Chondrocyte (in vitro differentiated cells): ENCODE measurements at regions not wholly inside any gene's neighbourhood (a gene's known extent, or its start where the extent isn't known, plus 50 kb on each side); places are given as distances from the start of the nearest gene placed in this dataset.

Experiments
- DNase-seq: peaks from one replicate; pipeline ENCODE4 v3.0.0; 2021; ENCODE audit warnings: mixed read lengths, low spot score
- H3K27ac Mint-ChIP-seq: one replicate; pipeline ENCODE4 v1.8.0; 2021; ENCODE audit warnings: mild to moderate bottlenecking, moderate library complexity, mixed read lengths; ENCODE audit not compliant: unreplicated experiment
- H3K27me3 Mint-ChIP-seq: 2 replicates; pipeline ENCODE4 v1.8.0; 2021; ENCODE audit warnings: low read depth, mixed read lengths
- H3K36me3 Mint-ChIP-seq: 2 replicates; pipeline ENCODE4 v1.8.0; 2021; ENCODE audit warnings: low read depth, mixed read lengths
- H3K4me1 Mint-ChIP-seq: 2 replicates; pipeline ENCODE4 v1.8.0; 2021; ENCODE audit warnings: low read depth, mild to moderate bottlenecking, mixed read lengths
- H3K4me3 Mint-ChIP-seq: one replicate; pipeline ENCODE4 v1.8.0; 2021; ENCODE audit warnings: mild to moderate bottlenecking, moderate library complexity, mixed read lengths; ENCODE audit not compliant: unreplicated experiment
- H3K9me3 Mint-ChIP-seq: 2 replicates; pipeline ENCODE4 v1.8.0; 2021; ENCODE audit warnings: low read depth, mixed read lengths
- CTCF ChIP-seq: fragments of 200-600 bp; sonication (generic); IDR thresholded peaks from 2 replicates; pipeline ENCODE4 v1.5.0; 2021; ENCODE audit warnings: antibody characterized with exemption, mild to moderate bottlenecking, moderate library complexity

GRCh38 chr10:3612183-3613001 is 172.6 kb downstream of the KLF6 start:
- no peak overlapping the region for H3K27ac Mint-ChIP-seq
- H3K36me3 Mint-ChIP-seq, result peaks cover 15% of the 10 kb centered on the region
- peaks cover 40% of the 10 kb centered on the region for H3K9me3 Mint-ChIP-seq
- peaks cover 24% of the 10 kb centered on the region for H3K4me1 Mint-ChIP-seq
- no peaks in the 10 kb centered on the region for H3K27me3 Mint-ChIP-seq
- no peak for TF ChIP-seq CTCF
- no peak for DNase-seq
- H3K4me3 Mint-ChIP-seq, result no peak overlapping the region

- TF ChIP-seq CTCF, result no peak
- no peaks in the 10 kb centered on the region for H3K27me3 Mint-ChIP-seq
- DNase-seq, result no peak
- no peaks in the 10 kb centered on the region for H3K4me1 Mint-ChIP-seq
- no peak overlapping the region for H3K27ac Mint-ChIP-seq
- peaks cover 13% of the 10 kb centered on the region for H3K36me3 Mint-ChIP-seq
- H3K9me3 Mint-ChIP-seq, result peaks cover 38% of the 10 kb centered on the region
- no peak overlapping the region for H3K4me3 Mint-ChIP-seq
Observed at GRCh38 chr10:3606309-3606708, 178.7 kb downstream of the KLF6 start.

GRCh38 chr10:3605882-3606281 is 179.1 kb downstream of the KLF6 start:
- no peak for DNase-seq
- no peak for TF ChIP-seq CTCF
- no peaks in the 10 kb centered on the region for H3K27me3 Mint-ChIP-seq
- no peak overlapping the region for H3K27ac Mint-ChIP-seq
- H3K4me1 Mint-ChIP-seq, result no peaks in the 10 kb centered on the region
- H3K4me3 Mint-ChIP-seq, result no peak overlapping the region
- H3K36me3 Mint-ChIP-seq, result peaks cover 10% of the 10 kb centered on the region
- H3K9me3 Mint-ChIP-seq, result peaks cover 33% of the 10 kb centered on the region

DNA sequence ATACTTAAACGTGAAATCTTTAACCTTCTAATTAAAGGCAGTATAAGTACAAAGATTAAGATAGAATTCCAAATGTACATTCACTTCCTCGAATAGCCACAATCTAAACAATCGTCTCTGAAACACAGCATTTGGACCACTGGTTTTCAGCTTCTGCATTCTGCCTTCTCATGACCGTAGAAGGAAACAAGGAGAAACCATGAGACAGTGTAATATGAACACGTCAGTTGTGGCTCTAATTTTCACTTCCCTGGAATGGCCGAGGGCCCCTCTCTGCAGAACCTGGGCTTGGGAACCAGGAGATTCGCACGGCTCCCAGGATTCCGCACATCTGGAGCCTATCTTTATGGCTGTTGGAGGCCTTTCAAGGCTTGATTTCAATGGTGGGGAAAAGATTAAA is 189.3 kb downstream of the KLF6 start:
- Mint-ChIP-seq H3K27ac (no peak overlapping the region), H3K36me3 (no peaks in the 10 kb centered on the region), H3K4me3 (no peak overlapping the region), H3K4me1 (no peaks in the 10 kb centered on the region), H3K9me3 (peaks cover 2% of the 10 kb centered on the region), H3K27me3 (no peaks in the 10 kb centered on the region)
- TF ChIP-seq CTCF, result no peak
- no peak for DNase-seq

GRCh38 chr10:3593611-3594010 is 191.4 kb downstream of the KLF6 start:
- H3K27me3 Mint-ChIP-seq, result no peaks in the 10 kb centered on the region
- no peak for DNase-seq
- H3K36me3 Mint-ChIP-seq, result no peaks in the 10 kb centered on the region
- H3K4me3 Mint-ChIP-seq, result no peak overlapping the region
- no peak overlapping the region for H3K27ac Mint-ChIP-seq
- H3K9me3 Mint-ChIP-seq, result no peaks in the 10 kb centered on the region
- TF ChIP-seq CTCF, result no peak
- H3K4me1 Mint-ChIP-seq, result no peaks in the 10 kb centered on the region
